Right lobe of liver (tissue), 6 donors: ENCODE measurements at regions not wholly inside any gene's neighbourhood (a gene's known extent, or its start where the extent isn't known, plus 50 kb on each side); places are given as distances from the start of the nearest gene placed in this dataset.

Experiments used
- ATAC-seq, 4 donors: fragments of 200-7000 bp; cut with Tn5 transposase; one replicate each; pipeline ENCODE4 v1.9.1; 2020; ENCODE audit warnings: mild to moderate bottlenecking in 4 of 4, moderate library complexity in 4 of 4
- DNase-seq, 3 donors: peaks; one replicate each; pipeline ENCODE4 v3.0.0-alpha.2; 2020
- H3K27ac ChIP-seq, 3 donors: fragments of 200-600 bp; one replicate each; pipeline ENCODE4 v1.8.0; 2022
- H3K27me3 ChIP-seq, 2 donors: fragments of 200-600 bp; one replicate each; pipeline ENCODE4 v1.8.0; 2022
- H3K36me3 ChIP-seq, 4 donors: fragments of 200-600 bp; sonication (generic) in 1 of 4; one replicate each; pipeline versions ENCODE4 v1.5.1 to v1.8.0; 2017 to 2022; ENCODE audit warnings: control low read depth in 1 of 4
- H3K4me1 ChIP-seq, 4 donors: fragments of 200-600 bp; sonication (generic) in 1 of 4; one replicate each; pipeline versions ENCODE4 v1.5.1 to v1.8.0; 2017 to 2022; ENCODE audit warnings: control low read depth in 1 of 4
- H3K4me3 ChIP-seq, 3 donors: fragments of 200-600 bp; one replicate each; pipeline ENCODE4 v1.8.0; 2022
- H3K9me3 ChIP-seq, 4 donors: fragments of 200-600 bp; sonication (generic) in 1 of 4; one replicate each; pipeline versions ENCODE4 v1.5.1 to v1.8.0; 2017 to 2022; ENCODE audit warnings: control low read depth in 1 of 4
- CTCF ChIP-seq, 4 donors: fragments of 200-600 bp in 3 of 4; fragments of 450-650 bp in 1 of 4; IDR thresholded peaks; one replicate each; pipeline versions ENCODE4 v1.5.1 to v1.8.0; 2016 to 2022; ENCODE audit warnings: antibody characterized with exemption in 4 of 4, mild to moderate bottlenecking in 2 of 4
- POLR2A ChIP-seq: fragments of 450-650 bp; IDR thresholded peaks from one replicate; pipeline ENCODE4 v1.6.1; 2017; ENCODE audit warnings: antibody characterized with exemption, mild to moderate bottlenecking
- WGBS: methylation state at CpG from one replicate; pipeline ENCODE4 v1.1.6; 2018; ENCODE audit warnings: low coverage, low lambda C conversion rate; ENCODE audit not compliant: insufficient coverage; ENCODE audit errors: missing lambda C conversion rate; 5-methylcytosine and 5-hydroxymethylcytosine counted together
- intact Hi-C, 2 donors: fragments of 100-400 bp; cut with DNase I; formaldehyde crosslinking; loops; one replicate each; pipeline versions ENCODE4 v1.11.2 to v1.14.1; 2022
- donor health status: DM: no; HTN: yes; CAD: no.
- donor health status: DM: no; HTN: no; CAD: no.
- donor health status: DM: no; HTN: no; CAD: no.
- donor health status: DM: no; HTN: yes; CAD: no.
- donor health status: DM: no; HTN: yes; CAD: no.

GRCh38 chr2:150715501-150715900 lies 228.0 kb upstream of the RND3 start:
- intact Hi-C loops: no loop called here
- Histone ChIP-seq H3K4me1 (no peaks in the 10 kb centered on the region), H3K36me3 (no peaks in the 10 kb centered on the region), H3K4me3 (no peak overlapping the region), H3K27me3 (no peaks in the 10 kb centered on the region), H3K27ac (no peak overlapping the region), H3K9me3 (no peaks in the 10 kb centered on the region)
- DNase-seq (no peak), ATAC-seq (no peak)
- WGBS: 67% methylated on average over 3 of the region's 4 CpGs
- TF ChIP-seq POLR2A (no peak), CTCF (IDR thresholded peaks at IDR 0.05) (no peak)

- Histone ChIP-seq H3K4me3 (no peak overlapping the region), H3K36me3 (no peaks in the 10 kb centered on the region), H3K4me1 (no peaks in the 10 kb centered on the region), H3K27me3 (no peaks in the 10 kb centered on the region), H3K27ac (no peak overlapping the region), H3K9me3 (no peaks in the 10 kb centered on the region)
- TF ChIP-seq POLR2A: no peak
- TF ChIP-seq CTCF (IDR thresholded peaks at IDR 0.05): no peak
- intact Hi-C loops: no loop called here
- DNase-seq (no peak), ATAC-seq (no peak)
- WGBS: 75% methylated on average over 2 of the region's 2 CpGs
Observed at GRCh38 chr2:150710916-150711315, 223.4 kb upstream of the RND3 start.

- intact Hi-C loops: no loop called here
Observed at GRCh38 chr2:150710041-150710440, 222.6 kb upstream of the RND3 start.

DNA sequence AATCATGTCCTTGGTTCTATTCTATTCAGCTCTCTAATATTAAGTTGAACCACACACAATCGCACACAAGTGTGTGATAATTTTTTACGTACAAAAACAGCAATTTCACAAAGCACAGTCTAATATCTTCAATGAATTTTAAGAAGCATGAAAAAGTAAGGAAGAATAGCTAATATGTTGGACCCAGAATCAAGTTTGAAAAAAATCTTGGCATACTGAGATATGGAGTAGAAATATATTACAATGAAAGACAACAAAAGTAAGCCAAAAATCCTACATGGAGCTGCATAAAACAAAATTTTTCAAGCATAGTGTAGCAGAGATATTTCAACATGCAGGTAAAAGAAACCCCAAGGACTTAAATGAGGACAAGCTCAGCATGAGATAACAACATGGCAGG lies 219.1 kb upstream of the RND3 start:
- Histone ChIP-seq H3K9me3 (no peaks in the 10 kb centered on the region), H3K27ac (no peak overlapping the region), H3K27me3 (no peaks in the 10 kb centered on the region), H3K4me1 (no peaks in the 10 kb centered on the region), H3K36me3 (no peaks in the 10 kb centered on the region), H3K4me3 (no peak overlapping the region)
- no peak for DNase-seq
- no peak for TF ChIP-seq CTCF (IDR thresholded peaks at IDR 0.05)
- no peak for TF ChIP-seq POLR2A
- ATAC-seq: no peak
- 89% methylated on average over 2 of the region's 2 CpGs for WGBS
- intact Hi-C loops: no loop called here

More at GRCh38 chr2:150710041-150710440, 222.6 kb upstream of the RND3 start:
- H3K4me3 ChIP-seq: no peak overlapping the region
- no peaks in the 10 kb centered on the region for H3K9me3 ChIP-seq
- ATAC-seq (no peak), DNase-seq (no peak)
- H3K36me3 ChIP-seq: no peaks in the 10 kb centered on the region
- WGBS: 65% methylated on average over 3 of the region's 3 CpGs
- no peak overlapping the region for H3K27ac ChIP-seq
- TF ChIP-seq CTCF (IDR thresholded peaks at IDR 0.05): no peak
- TF ChIP-seq POLR2A: no peak
- H3K27me3 ChIP-seq: no peaks in the 10 kb centered on the region
- no peaks in the 10 kb centered on the region for H3K4me1 ChIP-seq

DNA sequence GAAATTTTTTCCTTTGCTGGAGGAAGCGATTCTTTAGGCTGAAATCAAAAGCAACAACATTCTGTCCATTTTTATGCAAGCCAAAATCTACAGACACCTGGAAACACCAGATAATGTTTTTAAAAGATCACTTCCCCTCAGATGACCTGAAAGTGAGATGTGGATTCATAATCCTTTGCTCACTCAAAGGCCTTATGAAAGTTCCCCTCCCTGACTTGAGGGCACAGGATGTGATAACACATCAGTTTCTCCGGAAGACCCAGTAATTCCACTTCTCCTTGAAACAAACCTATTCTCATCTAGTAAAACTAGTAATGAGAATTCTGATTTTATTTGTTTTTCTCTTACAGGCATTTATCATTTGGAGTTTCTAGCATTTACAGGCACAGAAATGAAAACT lies 218.3 kb upstream of the RND3 start:
- H3K36me3 ChIP-seq: no peaks in the 10 kb centered on the region
- intact Hi-C loops: no loop called here
- ATAC-seq (no peak), DNase-seq (no peak)
- no peaks in the 10 kb centered on the region for H3K9me3 ChIP-seq
- no peak overlapping the region for H3K4me3 ChIP-seq
- WGBS: 55% methylated on average over 2 of the region's 2 CpGs
- no peaks in the 10 kb centered on the region for H3K27me3 ChIP-seq
- H3K27ac ChIP-seq: no peak overlapping the region
- TF ChIP-seq POLR2A: no peak
- no peak for TF ChIP-seq CTCF (IDR thresholded peaks at IDR 0.05)
- H3K4me1 ChIP-seq: no peaks in the 10 kb centered on the region
